ENCODE measurements at regions not wholly inside any gene's neighbourhood (a gene's known extent, or its start where the extent isn't known, plus 50 kb on each side); places are given as distances from the start of the nearest gene placed in this dataset.

DNA sequence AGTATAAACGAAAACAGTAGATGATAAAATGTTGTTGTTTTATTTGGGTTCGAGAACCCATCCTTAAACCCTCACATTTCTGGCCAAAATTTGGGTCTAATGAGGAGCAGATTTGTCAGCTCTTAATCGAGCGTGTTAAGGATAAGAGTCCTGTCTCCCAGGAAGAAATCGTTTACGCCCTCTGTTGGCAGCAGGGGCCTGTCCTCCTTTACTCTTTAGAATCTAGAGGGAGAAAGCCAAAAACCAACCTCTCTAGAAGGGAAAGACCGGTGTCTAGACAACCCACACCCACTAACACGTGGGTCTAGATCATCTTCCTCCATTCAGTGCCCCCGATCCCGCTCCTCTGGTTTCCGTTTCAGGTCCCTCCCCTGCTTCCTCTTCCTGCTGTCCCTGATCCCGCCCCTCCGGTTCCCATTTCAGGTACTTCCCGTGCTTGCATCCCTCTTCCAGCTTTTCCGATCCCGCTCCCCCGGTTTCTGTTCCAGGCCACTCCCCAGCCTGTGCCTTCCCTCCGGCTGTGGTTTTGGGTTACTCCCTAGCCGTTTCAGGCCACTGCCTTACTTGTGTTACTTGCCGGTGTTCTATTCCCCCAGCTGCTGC is 339.1 kb downstream of the PAPSS1 start:
- TF ChIP-seq POLR2A (IDR thresholded peaks at IDR 0.05; ENCODE audit: low read depth): no peak
- no peak for TF ChIP-seq CTCF (IDR thresholded peaks at IDR 0.05)
